Keratinocyte (primary cell): ENCODE measurements at regions not wholly inside any gene's neighbourhood (a gene's known extent, or its start where the extent isn't known, plus 50 kb on each side); places are given as distances from the start of the nearest gene placed in this dataset.

Experiments
- EZH2 ChIP-seq: IDR thresholded peaks from one replicate; pipeline ENCODE4 v1.6.1; 2012; ENCODE audit warnings: inconsistent platforms, mild to moderate bottlenecking, low read length, moderate library complexity
- TF ChIP-seq, protein P1 (sequence below), 3 experiments: IDR thresholded peaks in 1 of 3; conservative IDR thresholded peaks in 1 of 3; optimal IDR thresholded peaks in 1 of 3; 2 replicates in 2 of 3; 3 replicates in 1 of 3; pipeline versions ENCODE3 to v1.5.1; 2011; ENCODE audit warnings: low read length in 3 of 3, mild to moderate bottlenecking in 3 of 3, moderate library complexity in 2 of 3, control low read depth in 1 of 3, inconsistent platforms in 1 of 3; ENCODE audit not compliant: insufficient read depth in 2 of 3; ENCODE audit errors: extremely low read depth in 1 of 3

DNA sequence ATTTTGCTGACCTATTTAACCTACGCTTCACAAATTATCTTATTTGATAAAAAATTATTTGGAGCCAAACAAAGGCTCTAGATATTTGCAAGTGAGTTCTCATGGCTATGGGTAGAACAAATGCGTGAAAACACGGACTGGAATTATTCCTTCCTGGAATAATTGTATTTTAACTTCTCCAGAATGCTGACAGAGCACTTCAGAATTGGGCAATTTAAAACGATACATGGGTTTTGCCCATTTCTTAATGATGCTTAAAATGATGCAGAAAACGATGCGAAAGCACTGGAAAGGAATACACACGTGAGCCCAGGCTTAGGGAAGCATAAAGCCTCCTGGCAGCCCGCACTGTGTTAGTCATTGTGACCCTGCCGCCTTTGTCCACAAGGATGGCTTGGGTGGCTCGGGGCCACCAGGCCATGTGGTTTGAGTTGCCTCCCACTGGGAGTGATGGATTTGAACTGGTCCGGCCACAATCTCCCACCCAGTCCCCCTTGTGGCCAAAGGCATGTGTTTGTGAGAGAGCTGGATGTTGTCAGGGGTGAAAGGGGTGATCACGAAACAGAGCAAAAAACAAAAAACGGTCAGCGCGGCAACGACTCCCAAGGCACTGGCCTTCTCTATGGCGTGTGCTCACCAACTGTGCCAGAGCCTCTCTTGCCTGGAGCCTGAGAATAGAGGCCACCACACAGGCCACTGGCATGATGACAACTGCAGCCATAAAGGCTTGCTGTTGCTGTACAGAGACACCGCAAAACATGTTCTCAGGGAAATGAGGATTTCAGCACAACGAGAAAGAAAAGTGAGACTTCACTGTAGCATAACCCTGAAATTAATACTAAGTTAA, 234.2 kb upstream of the ADAMTS16 start:
- TF ChIP-seq, protein P1, sequence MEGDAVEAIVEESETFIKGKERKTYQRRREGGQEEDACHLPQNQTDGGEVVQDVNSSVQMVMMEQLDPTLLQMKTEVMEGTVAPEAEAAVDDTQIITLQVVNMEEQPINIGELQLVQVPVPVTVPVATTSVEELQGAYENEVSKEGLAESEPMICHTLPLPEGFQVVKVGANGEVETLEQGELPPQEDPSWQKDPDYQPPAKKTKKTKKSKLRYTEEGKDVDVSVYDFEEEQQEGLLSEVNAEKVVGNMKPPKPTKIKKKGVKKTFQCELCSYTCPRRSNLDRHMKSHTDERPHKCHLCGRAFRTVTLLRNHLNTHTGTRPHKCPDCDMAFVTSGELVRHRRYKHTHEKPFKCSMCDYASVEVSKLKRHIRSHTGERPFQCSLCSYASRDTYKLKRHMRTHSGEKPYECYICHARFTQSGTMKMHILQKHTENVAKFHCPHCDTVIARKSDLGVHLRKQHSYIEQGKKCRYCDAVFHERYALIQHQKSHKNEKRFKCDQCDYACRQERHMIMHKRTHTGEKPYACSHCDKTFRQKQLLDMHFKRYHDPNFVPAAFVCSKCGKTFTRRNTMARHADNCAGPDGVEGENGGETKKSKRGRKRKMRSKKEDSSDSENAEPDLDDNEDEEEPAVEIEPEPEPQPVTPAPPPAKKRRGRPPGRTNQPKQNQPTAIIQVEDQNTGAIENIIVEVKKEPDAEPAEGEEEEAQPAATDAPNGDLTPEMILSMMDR (optimal IDR thresholded peaks at IDR 0.05 in 1 of 3, IDR thresholded peaks at IDR 0.05 in 1 of 3, conservative IDR thresholded peaks at IDR 0.05 in 1 of 3; ENCODE audit: extremely low read depth in 1 of 3, insufficient read depth in 2 of 3, low read length in 3 of 3): no peak
- TF ChIP-seq EZH2: no peak
